GM12865 (cell line): ENCODE measurements at regions not wholly inside any gene's neighbourhood (a gene's known extent, or its start where the extent isn't known, plus 50 kb on each side); places are given as distances from the start of the nearest gene placed in this dataset.
"Not testable (repeated sequence)": the region's sequence is repeated elsewhere in the genome, so short reads cannot be mapped to it uniquely, and the experiment has no call there.

Source experiments
- DNase-seq: peaks from one replicate; pipeline ENCODE4 v3.0.0; 2010; ENCODE audit warnings: low read depth
- H3K4me3 ChIP-seq: 2 replicates; pipeline ENCODE4 v1.5.1; 2011; ENCODE audit warnings: mild to moderate bottlenecking, low read depth, low read length, control low read depth
- TF ChIP-seq, protein P1 (sequence below): IDR thresholded peaks from 2 replicates; pipeline ENCODE4 v1.5.1; 2011; ENCODE audit warnings: low read length, control low read depth, low read depth, inconsistent platforms; ENCODE audit not compliant: insufficient read depth; ENCODE audit errors: missing control alignments

GRCh38 chr17:31647661-31648060, 211.4 kb downstream of the COPRS start:
- TF ChIP-seq, protein P1, sequence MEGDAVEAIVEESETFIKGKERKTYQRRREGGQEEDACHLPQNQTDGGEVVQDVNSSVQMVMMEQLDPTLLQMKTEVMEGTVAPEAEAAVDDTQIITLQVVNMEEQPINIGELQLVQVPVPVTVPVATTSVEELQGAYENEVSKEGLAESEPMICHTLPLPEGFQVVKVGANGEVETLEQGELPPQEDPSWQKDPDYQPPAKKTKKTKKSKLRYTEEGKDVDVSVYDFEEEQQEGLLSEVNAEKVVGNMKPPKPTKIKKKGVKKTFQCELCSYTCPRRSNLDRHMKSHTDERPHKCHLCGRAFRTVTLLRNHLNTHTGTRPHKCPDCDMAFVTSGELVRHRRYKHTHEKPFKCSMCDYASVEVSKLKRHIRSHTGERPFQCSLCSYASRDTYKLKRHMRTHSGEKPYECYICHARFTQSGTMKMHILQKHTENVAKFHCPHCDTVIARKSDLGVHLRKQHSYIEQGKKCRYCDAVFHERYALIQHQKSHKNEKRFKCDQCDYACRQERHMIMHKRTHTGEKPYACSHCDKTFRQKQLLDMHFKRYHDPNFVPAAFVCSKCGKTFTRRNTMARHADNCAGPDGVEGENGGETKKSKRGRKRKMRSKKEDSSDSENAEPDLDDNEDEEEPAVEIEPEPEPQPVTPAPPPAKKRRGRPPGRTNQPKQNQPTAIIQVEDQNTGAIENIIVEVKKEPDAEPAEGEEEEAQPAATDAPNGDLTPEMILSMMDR: no peak
- no peak overlapping the region for H3K4me3 ChIP-seq
- DNase-seq: no peak

DNA sequence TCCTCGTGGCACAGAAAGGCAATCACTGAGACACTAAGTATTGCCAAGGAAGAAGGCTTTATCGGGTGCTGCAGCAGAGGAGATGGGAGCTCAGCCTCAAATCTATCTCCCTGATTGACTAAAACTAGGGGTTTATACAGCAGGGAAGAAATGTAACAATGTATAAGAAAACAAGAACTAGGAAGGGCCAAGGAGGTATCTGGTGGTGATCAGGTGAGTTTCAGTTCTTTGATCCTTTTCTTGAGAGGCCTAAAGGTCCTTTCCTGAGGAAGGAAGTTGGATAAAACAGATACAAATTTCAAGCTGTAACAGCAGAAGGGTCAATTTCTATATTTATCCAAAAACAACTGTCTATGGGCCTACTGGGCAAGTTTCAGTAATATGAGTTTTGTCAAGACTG, 212.4 kb downstream of the COPRS start:
- H3K4me3 ChIP-seq: no peak overlapping the region
- DNase-seq: no peak
- TF ChIP-seq, protein P1: no peak

GRCh38 chr17:31645351-31645750, 213.7 kb downstream of the COPRS start:
- no peak for DNase-seq
- H3K4me3 ChIP-seq: no peak overlapping the region
- TF ChIP-seq, protein P1: no peak

DNA sequence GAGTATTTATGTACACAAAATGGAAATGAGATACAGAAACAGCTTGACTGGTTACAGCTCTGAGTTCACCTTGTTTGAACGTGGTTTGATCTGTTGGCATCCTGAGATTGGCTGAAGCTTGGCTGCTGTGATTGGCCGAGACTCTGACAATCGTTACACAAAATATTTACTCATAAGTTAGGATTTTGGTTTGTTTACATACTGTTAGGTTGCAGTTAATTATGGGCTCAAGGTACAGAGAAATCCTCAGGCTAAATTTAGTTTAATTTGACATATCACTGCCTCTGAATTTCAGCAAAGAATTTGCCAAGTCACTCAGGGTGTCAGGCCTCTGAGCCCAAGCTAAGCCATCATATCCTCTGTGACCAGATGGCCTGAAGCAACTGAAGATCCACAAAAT, 227.3 kb downstream of the COPRS start:
- TF ChIP-seq, protein P1: no peak
- no peak for DNase-seq
- H3K4me3 ChIP-seq: no peak overlapping the region

- not testable (repeated sequence) for DNase-seq, H3K4me3 ChIP-seq
Measured at GRCh38 chr17:31630866-31631265, 228.2 kb downstream of the COPRS start.

GRCh38 chr17:31629696-31630470, 229.2 kb downstream of the COPRS start:
- no peak overlapping the region for H3K4me3 ChIP-seq
- TF ChIP-seq, protein P1: no peak
- no peak for DNase-seq

DNA sequence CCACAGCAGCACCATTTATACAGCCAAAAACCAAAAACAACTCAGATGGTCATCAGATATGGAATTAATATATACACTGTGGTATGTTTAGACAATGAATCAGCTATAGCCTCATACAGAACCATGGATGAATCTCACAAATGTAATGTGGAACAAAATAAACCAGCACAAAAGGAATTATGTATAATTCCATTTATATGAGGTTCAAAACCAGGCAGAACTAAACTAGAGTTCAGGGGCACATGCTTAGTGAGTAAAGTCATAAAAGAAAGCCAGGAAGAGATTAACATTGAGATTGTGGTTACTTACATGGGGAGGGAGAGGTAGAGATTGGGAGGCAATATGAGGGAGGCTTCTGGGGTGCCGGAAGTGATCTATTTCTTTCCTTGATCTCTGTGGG, 231.1 kb downstream of the COPRS start:
- H3K4me3 ChIP-seq: no peak overlapping the region
- no peak for DNase-seq
- TF ChIP-seq, protein P1: no peak

DNA sequence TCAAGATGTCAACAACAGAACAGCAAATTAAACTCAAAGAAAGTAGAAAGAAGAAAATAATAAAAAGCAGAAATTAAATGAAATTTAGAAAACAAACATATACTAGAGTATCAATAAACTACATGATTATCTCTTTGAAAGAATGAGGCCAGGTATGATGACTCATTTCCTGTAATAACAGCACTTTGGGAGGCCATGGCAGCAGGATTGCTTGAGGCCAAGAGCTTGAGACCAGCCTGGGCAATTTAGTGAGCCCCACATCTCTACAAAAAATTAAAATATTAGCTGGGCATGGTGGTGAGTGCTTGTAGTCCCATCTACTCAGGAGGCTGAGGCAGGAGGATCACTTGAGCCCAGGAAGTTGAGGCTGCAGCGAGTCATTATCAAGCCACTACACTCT, 232.5 kb downstream of the RAB11FIP4 start:
- TF ChIP-seq, protein P1: no peak
- H3K4me3 ChIP-seq: no peak overlapping the region
- no peak for DNase-seq
